GM12872 (cell line): ENCODE measurements at regions not wholly inside any gene's neighbourhood (a gene's known extent, or its start where the extent isn't known, plus 50 kb on each side); places are given as distances from the start of the nearest gene placed in this dataset.
A peak's percentile ranks its signal among the peaks of the same experiment; 100 is the strongest.

Experiments
- CTCF ChIP-seq: IDR thresholded peaks from 3 replicates; pipeline ENCODE4 v1.5.1; 2011; ENCODE audit warnings: low read depth, mild to moderate bottlenecking, low read length, moderate library complexity; ENCODE audit not compliant: insufficient read depth

GRCh38 chr1:219399446-219399845, 213.5 kb downstream of the ZC3H11B start:
- TF ChIP-seq CTCF, result no peak

- TF ChIP-seq CTCF, result no peak
Observed at GRCh38 chr1:219398815-219399396, 214.0 kb downstream of the ZC3H11B start.

- no peak for TF ChIP-seq CTCF
Observed at GRCh38 chr1:219397511-219397910, 215.4 kb downstream of the ZC3H11B start.

- TF ChIP-seq CTCF, result no peak
Observed at GRCh38 chr1:219391297-219391696, 217.6 kb downstream of the LYPLAL1 start.

GRCh38 chr1:219387211-219387610, 213.5 kb downstream of the LYPLAL1 start:
- TF ChIP-seq CTCF, result no peak

- TF ChIP-seq CTCF, result peak; percentile 77
Observed at GRCh38 chr1:219385787-219386427, 212.2 kb downstream of the LYPLAL1 start.

GRCh38 chr1:219383281-219383680, 209.6 kb downstream of the LYPLAL1 start:
- no peak for TF ChIP-seq CTCF
